Keratinocyte (primary cell): ENCODE measurements at regions not wholly inside any gene's neighbourhood (a gene's known extent, or its start where the extent isn't known, plus 50 kb on each side); places are given as distances from the start of the nearest gene placed in this dataset.

Experiments used
- DNase-seq: peaks from one replicate; pipeline ENCODE4 v3.0.0-alpha.2; 2011; ENCODE audit warnings: low read depth, missing footprints, low spot score
- FAIRE-seq: peaks from 2 replicates; lab custom pipeline; 2011; peaks lifted over from hg19 to GRCh38; lab: Jason Lieb, UNC
- H2AFZ ChIP-seq: 2 replicates; pipeline ENCODE4 v1.6.0; 2012; ENCODE audit warnings: low read length, control low read depth, inconsistent platforms; ENCODE audit not compliant: control insufficient read depth
- H3K27ac ChIP-seq: 2 replicates; pipeline ENCODE4 v1.5.1; 2011; ENCODE audit warnings: low read length; ENCODE audit not compliant: control insufficient read depth, insufficient read depth
- H3K27me3 ChIP-seq: 3 replicates; pipeline ENCODE4 v1.6.0; 2011; ENCODE audit warnings: low read length; ENCODE audit not compliant: control insufficient read depth, insufficient read depth; ENCODE audit errors: extremely low read depth
- H3K36me3 ChIP-seq, 2 experiments: 2 replicates in 1 of 2; 3 replicates in 1 of 2; pipeline ENCODE4 v1.5.1; 2011; ENCODE audit warnings: low read length in 2 of 2, mild to moderate bottlenecking in 1 of 2; ENCODE audit not compliant: control insufficient read depth in 2 of 2, insufficient read depth in 2 of 2; ENCODE audit errors: extremely low read depth in 1 of 2
- H3K4me1 ChIP-seq: 3 replicates; pipeline ENCODE4 v1.5.1; 2011; ENCODE audit warnings: low read length; ENCODE audit not compliant: control insufficient read depth, insufficient read depth; ENCODE audit errors: extremely low read depth
- H3K4me2 ChIP-seq: 3 replicates; pipeline ENCODE4 v1.6.0; 2011; ENCODE audit warnings: low read depth, low read length; ENCODE audit not compliant: control insufficient read depth, insufficient read depth; ENCODE audit errors: extremely low read depth
- H3K4me3 ChIP-seq, 3 experiments: fragments of 200-600 bp in 1 of 3; sonication (generic) in 1 of 3; 2 replicates in 2 of 3; 3 replicates in 1 of 3; pipeline ENCODE4 v1.5.1; 2011 to 2016; ENCODE audit warnings: low read length in 3 of 3, mild to moderate bottlenecking in 3 of 3, control low read depth in 2 of 3, inconsistent platforms in 1 of 3, low read depth in 1 of 3, mixed read lengths in 1 of 3, mixed run types in 1 of 3, moderate library complexity in 1 of 3; ENCODE audit not compliant: control insufficient read depth in 2 of 3, insufficient read depth in 2 of 3; ENCODE audit errors: extremely low read depth in 1 of 3
- H3K79me2 ChIP-seq: 2 replicates; pipeline ENCODE4 v1.6.0; 2012; ENCODE audit warnings: low read length; ENCODE audit not compliant: control insufficient read depth, insufficient read depth
- H3K9ac ChIP-seq: 3 replicates; pipeline ENCODE4 v1.6.0; 2011; ENCODE audit warnings: low read length; ENCODE audit not compliant: control insufficient read depth, insufficient read depth; ENCODE audit errors: extremely low read depth
- H3K9me1 ChIP-seq: 3 replicates; pipeline ENCODE4 v1.6.0; 2011; ENCODE audit warnings: low read length; ENCODE audit not compliant: control insufficient read depth, insufficient read depth; ENCODE audit errors: extremely low read depth
- H3K9me3 ChIP-seq: 2 replicates; pipeline ENCODE4 v1.5.1; 2012; ENCODE audit warnings: low read depth, low read length; ENCODE audit not compliant: control insufficient read depth
- H4K20me1 ChIP-seq: 3 replicates; pipeline ENCODE4 v1.6.0; 2011; ENCODE audit warnings: low read length; ENCODE audit not compliant: control insufficient read depth, insufficient read depth; ENCODE audit errors: extremely low read depth
- CTCF ChIP-seq, 3 experiments: IDR thresholded peaks in 1 of 3; conservative IDR thresholded peaks in 1 of 3; optimal IDR thresholded peaks in 1 of 3; 2 replicates in 2 of 3; 3 replicates in 1 of 3; pipeline versions ENCODE3 to v1.5.1; 2011; ENCODE audit warnings: low read length in 3 of 3, mild to moderate bottlenecking in 3 of 3, moderate library complexity in 2 of 3, control low read depth in 1 of 3, inconsistent platforms in 1 of 3; ENCODE audit not compliant: insufficient read depth in 2 of 3; ENCODE audit errors: extremely low read depth in 1 of 3
- EZH2 ChIP-seq: IDR thresholded peaks from one replicate; pipeline ENCODE4 v1.6.1; 2012; ENCODE audit warnings: inconsistent platforms, mild to moderate bottlenecking, low read length, moderate library complexity
- dilution Hi-C: fragments of 300-500 bp; cut with MboI; formaldehyde crosslinking; loops from one replicate; pipeline ENCODE4 v1.7.0; 2020; ENCODE audit warnings: low sequenced_read_pairs; ENCODE audit not compliant: extremely low pct_ligation_motif_present

GRCh38 chr3:99242271-99242670 is 340.8 kb upstream of the DCBLD2 start:
- H3K9me1 ChIP-seq: no peaks in the 10 kb centered on the region
- no peak for DNase-seq
- H3K4me3 ChIP-seq: no peak overlapping the region
- no peaks in the 10 kb centered on the region for H4K20me1 ChIP-seq
- H3K79me2 ChIP-seq: no peaks in the 10 kb centered on the region
- TF ChIP-seq CTCF (optimal IDR thresholded peaks at IDR 0.05 in 1 of 3, IDR thresholded peaks at IDR 0.05 in 1 of 3, conservative IDR thresholded peaks at IDR 0.05 in 1 of 3; ENCODE audit: extremely low read depth in 1 of 3, insufficient read depth in 2 of 3, low read length in 3 of 3) (no peak), EZH2 (no peak)
- no peaks in the 10 kb centered on the region for H3K27me3 ChIP-seq
- no peak overlapping the region for H3K27ac ChIP-seq
- no peak overlapping the region for H2AFZ ChIP-seq
- no peak overlapping the region for H3K9ac ChIP-seq
- peak; percentile 26 for FAIRE-seq
- H3K36me3 ChIP-seq: no peaks in the 10 kb centered on the region
- no peak overlapping the region for H3K4me2 ChIP-seq
- H3K9me3 ChIP-seq: no peaks in the 10 kb centered on the region
- H3K4me1 ChIP-seq: peaks cover 19% of the 10 kb centered on the region
- dilution Hi-C loops: no loop called here

- dilution Hi-C loops: no loop called here
- no peak for DNase-seq
- Histone ChIP-seq H3K9me3 (no peaks in the 10 kb centered on the region), H3K9me1 (no peaks in the 10 kb centered on the region), H4K20me1 (no peaks in the 10 kb centered on the region), H3K79me2 (no peaks in the 10 kb centered on the region), H3K27me3 (no peaks in the 10 kb centered on the region), H3K27ac (no peak overlapping the region), H3K9ac (no peak overlapping the region), H3K4me2 (no peak overlapping the region), H2AFZ (no peak overlapping the region), H3K36me3 (no peaks in the 10 kb centered on the region), H3K4me3 (no peak overlapping the region), H3K4me1 (peaks cover 7% of the 10 kb centered on the region)
- no peak for TF ChIP-seq CTCF (optimal IDR thresholded peaks at IDR 0.05 in 1 of 3, IDR thresholded peaks at IDR 0.05 in 1 of 3, conservative IDR thresholded peaks at IDR 0.05 in 1 of 3; ENCODE audit: extremely low read depth in 1 of 3, insufficient read depth in 2 of 3, low read length in 3 of 3)
- no peak for TF ChIP-seq EZH2
- peak; percentile 39 for FAIRE-seq
Measured at GRCh38 chr3:99240700-99241099, 339.2 kb upstream of the DCBLD2 start.
